ENCODE measurements at regions not wholly inside any gene's neighbourhood (a gene's known extent, or its start where the extent isn't known, plus 50 kb on each side); places are given as distances from the start of the nearest gene placed in this dataset.

DNA sequence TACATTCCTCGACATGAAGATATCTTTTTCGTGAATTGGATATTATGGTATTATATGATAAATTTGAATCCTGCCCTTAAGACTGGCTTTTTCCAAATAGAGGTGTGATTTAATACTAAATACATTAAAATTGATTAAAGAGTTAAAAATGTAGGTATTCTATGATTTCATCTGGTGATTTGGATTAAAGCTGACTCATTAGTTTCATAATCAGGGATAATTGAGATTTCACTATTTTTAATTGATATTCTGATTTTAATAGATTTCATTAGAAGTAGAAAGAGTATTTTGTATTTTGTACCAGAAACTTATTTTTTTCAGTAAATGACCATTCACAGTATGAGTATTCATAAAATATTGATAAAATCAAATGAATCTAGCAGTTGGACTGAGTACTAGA lies 524.1 kb downstream of the PLCL1 start:
- H3K27me3 ChIP-seq (ENCODE audit: control insufficient read depth in 2 of 2, insufficient read depth in 2 of 2, low read length in 2 of 2), result no peaks in the 10 kb centered on the region
- H2AFZ ChIP-seq (ENCODE audit: low read depth, low read length), result no peak overlapping the region
- no peak overlapping the region for H3K4me2 ChIP-seq (ENCODE audit: insufficient read depth, low read length)
- H3K4me1 ChIP-seq (ENCODE audit: control insufficient read depth, extremely low read depth, insufficient read depth, low read length), result no peaks in the 10 kb centered on the region
- ChIA-PET CTCF (interaction anchor here (1.7 kb wide), 1 partner anchor 19 kb away, joined by 7 read pairs; no protein-coding TSS in a partner anchor), POLR2A (no interaction called here)
- TF ChIP-seq, protein P1, sequence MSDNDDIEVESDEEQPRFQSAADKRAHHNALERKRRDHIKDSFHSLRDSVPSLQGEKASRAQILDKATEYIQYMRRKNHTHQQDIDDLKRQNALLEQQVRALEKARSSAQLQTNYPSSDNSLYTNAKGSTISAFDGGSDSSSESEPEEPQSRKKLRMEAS (IDR thresholded peaks at IDR 0.05; ENCODE audit: insufficient read depth, insufficient read length), result no peak
- TF ChIP-seq FOS (IDR thresholded peaks at IDR 0.05; ENCODE audit: borderline replicate concordance, insufficient read depth, low read length), result no peak
- TF ChIP-seq, protein P2, sequence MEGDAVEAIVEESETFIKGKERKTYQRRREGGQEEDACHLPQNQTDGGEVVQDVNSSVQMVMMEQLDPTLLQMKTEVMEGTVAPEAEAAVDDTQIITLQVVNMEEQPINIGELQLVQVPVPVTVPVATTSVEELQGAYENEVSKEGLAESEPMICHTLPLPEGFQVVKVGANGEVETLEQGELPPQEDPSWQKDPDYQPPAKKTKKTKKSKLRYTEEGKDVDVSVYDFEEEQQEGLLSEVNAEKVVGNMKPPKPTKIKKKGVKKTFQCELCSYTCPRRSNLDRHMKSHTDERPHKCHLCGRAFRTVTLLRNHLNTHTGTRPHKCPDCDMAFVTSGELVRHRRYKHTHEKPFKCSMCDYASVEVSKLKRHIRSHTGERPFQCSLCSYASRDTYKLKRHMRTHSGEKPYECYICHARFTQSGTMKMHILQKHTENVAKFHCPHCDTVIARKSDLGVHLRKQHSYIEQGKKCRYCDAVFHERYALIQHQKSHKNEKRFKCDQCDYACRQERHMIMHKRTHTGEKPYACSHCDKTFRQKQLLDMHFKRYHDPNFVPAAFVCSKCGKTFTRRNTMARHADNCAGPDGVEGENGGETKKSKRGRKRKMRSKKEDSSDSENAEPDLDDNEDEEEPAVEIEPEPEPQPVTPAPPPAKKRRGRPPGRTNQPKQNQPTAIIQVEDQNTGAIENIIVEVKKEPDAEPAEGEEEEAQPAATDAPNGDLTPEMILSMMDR (IDR thresholded peaks at IDR 0.05; ENCODE audit: extremely low read depth in 1 of 2, insufficient read depth in 1 of 2, low read depth in 1 of 2, low read length in 2 of 2), result no peak
- no peak for TF ChIP-seq POLR2A (IDR thresholded peaks at IDR 0.05; ENCODE audit: low read depth, low read length)
- TF ChIP-seq EZH2 (IDR thresholded peaks at IDR 0.05; ENCODE audit: borderline replicate concordance, low read depth, low read length, severe bottlenecking), result no peak
- TF ChIP-seq POLR2AphosphoS5 (IDR thresholded peaks at IDR 0.05; ENCODE audit: insufficient read depth, low read depth, low read length), result no peak
- no peak for TF ChIP-seq MYC (IDR thresholded peaks at IDR 0.05; ENCODE audit: low read depth, low read length)
- TF ChIP-seq GATA2 (IDR thresholded peaks at IDR 0.05; ENCODE audit: insufficient read depth, insufficient read length, low read depth, low read length), result no peak
- TF ChIP-seq JUN (IDR thresholded peaks at IDR 0.05; ENCODE audit: borderline replicate concordance, insufficient read depth, insufficient read length, low read depth), result no peak
- intact Hi-C loops (cut with micrococcal nuclease), result no loop called here
- BruUV-seq (replicated peaks), result no TSS peak
- no peaks in the 10 kb centered on the region for H3K9me1 ChIP-seq (replicated peaks; ENCODE audit: control insufficient read depth, extremely low read depth, insufficient read depth, low read length)
- dilution Hi-C loops (cut with MboI; ENCODE audit: extremely low pct_ligation_motif_present, low sequenced_read_pairs), result no loop called here
- no peaks in the 10 kb centered on the region for H3K79me2 ChIP-seq (ENCODE audit: control insufficient read depth, insufficient read depth, low read length)
- no peak overlapping the region for H3K4me3 ChIP-seq (replicated peaks in 1 of 3; ENCODE audit: insufficient read depth in 1 of 3, low read depth in 1 of 3, low read length in 3 of 3)
- H3K36me3 ChIP-seq (ENCODE audit: control insufficient read depth in 2 of 2, extremely low read depth in 1 of 2, insufficient read depth in 2 of 2, low read length in 2 of 2), result no peaks in the 10 kb centered on the region
- H3K9me3 ChIP-seq (replicated peaks; ENCODE audit: control insufficient read depth, insufficient read depth, low read length), result no peaks in the 10 kb centered on the region
- no peak overlapping the region for H3K27ac ChIP-seq (ENCODE audit: insufficient read depth, low read depth, low read length)
- no peak overlapping the region for H3K9ac ChIP-seq (replicated peaks; ENCODE audit: extremely low read depth, insufficient read depth, low read length)
- DNase-seq (ENCODE audit: low read depth, low spot score) (no peak), FAIRE-seq (no peak)
- no peaks in the 10 kb centered on the region for H4K20me1 ChIP-seq (replicated peaks; ENCODE audit: control insufficient read depth, extremely low read depth, insufficient read depth, low read length)
